MM.1S (cell line): ENCODE measurements at regions not wholly inside any gene's neighbourhood (a gene's known extent, or its start where the extent isn't known, plus 50 kb on each side); places are given as distances from the start of the nearest gene placed in this dataset.

Source experiments
- DNase-seq: peaks from one replicate; pipeline ENCODE4 v3.0.0-alpha.2; 2015
- H2AFZ ChIP-seq: fragments of 300-600 bp; sonication (generic); 2 replicates; pipeline ENCODE4 v1.6.0; 2016; ENCODE audit warnings: antibody characterized with exemption, low read length
- H3F3A ChIP-seq: fragments of 300-600 bp; sonication (generic); 2 replicates; pipeline ENCODE4 v1.6.1; 2016; ENCODE audit warnings: mild to moderate bottlenecking, antibody characterized with exemption, low read length, moderate library complexity, mixed read lengths; ENCODE audit not compliant: insufficient read depth
- H3K27ac ChIP-seq: fragments of 300-600 bp; sonication (generic); 2 replicates; pipeline ENCODE4 v1.5.1; 2016; ENCODE audit warnings: mild to moderate bottlenecking, low read length
- H3K27me3 ChIP-seq: fragments of 300-600 bp; sonication (generic); replicated peaks from 2 replicates; pipeline ENCODE4 v1.6.0; 2016; ENCODE audit warnings: low read length; ENCODE audit not compliant: insufficient read depth
- H3K36me3 ChIP-seq: fragments of 300-600 bp; sonication (generic); replicated peaks from 2 replicates; pipeline ENCODE4 v1.6.1; 2016; ENCODE audit warnings: mild to moderate bottlenecking, low read length, mixed read lengths; ENCODE audit not compliant: insufficient read depth
- H3K4me1 ChIP-seq: fragments of 300-600 bp; sonication (generic); 2 replicates; pipeline ENCODE4 v1.6.1; 2016; ENCODE audit warnings: low read length, mixed read lengths
- H3K4me2 ChIP-seq: fragments of 300-600 bp; sonication (generic); 2 replicates; pipeline ENCODE4 v1.6.0; 2016; ENCODE audit warnings: low read depth, low read length
- H3K4me3 ChIP-seq: fragments of 300-600 bp; sonication (generic); 2 replicates; pipeline ENCODE4 v1.5.1; 2016; ENCODE audit warnings: low read length, mixed read lengths
- H3K79me2 ChIP-seq: fragments of 300-600 bp; sonication (generic); 2 replicates; pipeline ENCODE4 v1.6.1; 2016; ENCODE audit warnings: mixed run types, low read length, mixed read lengths
- H3K9ac ChIP-seq: fragments of 300-600 bp; sonication (generic); 2 replicates; pipeline ENCODE4 v1.6.1; 2016; ENCODE audit warnings: low read length, mixed read lengths
- H3K9me2 ChIP-seq: fragments of 300-600 bp; sonication (generic); replicated peaks from 2 replicates; pipeline ENCODE4 v1.6.1; 2016; ENCODE audit warnings: mild to moderate bottlenecking, low read length, mixed read lengths; ENCODE audit not compliant: insufficient read depth
- H3K9me3 ChIP-seq: fragments of 300-600 bp; sonication (generic); replicated peaks from 2 replicates; pipeline ENCODE4 v1.6.1; 2016; ENCODE audit warnings: mild to moderate bottlenecking, low read length, mixed read lengths; ENCODE audit not compliant: insufficient read depth
- H4K20me1 ChIP-seq: fragments of 300-600 bp; sonication (generic); 2 replicates; pipeline ENCODE4 v1.6.1; 2016; ENCODE audit warnings: mild to moderate bottlenecking, low read length, moderate library complexity, mixed read lengths; ENCODE audit not compliant: insufficient read depth
- CTCF ChIP-seq: fragments of 300-600 bp; sonication (generic); IDR thresholded peaks from 2 replicates; pipeline ENCODE4 v1.5.1; 2016; ENCODE audit warnings: antibody characterized with exemption, low read length, mixed read lengths
- EZH2 ChIP-seq: fragments of 300-600 bp; sonication (generic); optimal IDR thresholded peaks from 2 replicates; pipeline ENCODE3; 2017; ENCODE audit warnings: low read depth, mild to moderate bottlenecking, antibody characterized with exemption, low read length, mixed read lengths
- EZH2phosphoT487 ChIP-seq: fragments of 300-600 bp; sonication (generic); IDR thresholded peaks from 2 replicates; pipeline ENCODE4 v1.6.1; 2018; ENCODE audit warnings: antibody characterized with exemption, low read length

- Histone ChIP-seq H3K9me2 (no peaks in the 10 kb centered on the region), H3K79me2 (peaks cover 61% of the 10 kb centered on the region), H3K9me3 (no peaks in the 10 kb centered on the region), H3K27me3 (no peaks in the 10 kb centered on the region), H4K20me1 (no peaks in the 10 kb centered on the region), H3K4me1 (no peaks in the 10 kb centered on the region; the same call in 1 of the 2 replicates), H3K9ac (no peak overlapping the region), H3K4me3 (no peak overlapping the region), H3F3A (no peaks in the 10 kb centered on the region), H3K36me3 (no peaks in the 10 kb centered on the region), H2AFZ (no peak overlapping the region), H3K27ac (no peak overlapping the region), H3K4me2 (no peak overlapping the region)
- TF ChIP-seq CTCF (no peak), EZH2phosphoT487 (no peak), EZH2 (no peak)
- no peak for DNase-seq
These were observed 152.2 kb upstream of the E2F8 start for GRCh38 chr11:19392847-19393518.

GRCh38 chr11:19392321-19392720 is 151.6 kb upstream of the E2F8 start:
- Histone ChIP-seq H3K4me3 (no peak overlapping the region), H3K79me2 (peaks cover 62% of the 10 kb centered on the region), H4K20me1 (no peaks in the 10 kb centered on the region), H3K9me3 (no peaks in the 10 kb centered on the region), H3K4me2 (no peak overlapping the region), H3K27ac (no peak overlapping the region), H3K27me3 (no peaks in the 10 kb centered on the region), H3F3A (no peaks in the 10 kb centered on the region), H3K9me2 (no peaks in the 10 kb centered on the region), H3K36me3 (no peaks in the 10 kb centered on the region), H3K4me1 (no peaks in the 10 kb centered on the region; the same call in 1 of the 2 replicates), H3K9ac (no peak overlapping the region), H2AFZ (no peak overlapping the region)
- TF ChIP-seq CTCF (no peak), EZH2 (no peak), EZH2phosphoT487 (no peak)
- no peak for DNase-seq

GRCh38 chr11:19391652-19392051 is 150.9 kb upstream of the E2F8 start:
- Histone ChIP-seq H4K20me1 (no peaks in the 10 kb centered on the region), H3K79me2 (peaks cover 65% of the 10 kb centered on the region), H3K27me3 (no peaks in the 10 kb centered on the region), H3K4me1 (no peaks in the 10 kb centered on the region; the same call in 1 of the 2 replicates), H3K36me3 (no peaks in the 10 kb centered on the region), H3K4me3 (no peak overlapping the region), H3F3A (no peaks in the 10 kb centered on the region), H3K9me2 (no peaks in the 10 kb centered on the region), H3K9me3 (no peaks in the 10 kb centered on the region), H3K27ac (no peak overlapping the region), H3K9ac (no peak overlapping the region), H3K4me2 (no peak overlapping the region), H2AFZ (no peak overlapping the region)
- no peak for DNase-seq
- no peak for TF ChIP-seq EZH2
- TF ChIP-seq CTCF = no peak
- no peak for TF ChIP-seq EZH2phosphoT487
